Neural progenitor cell (in vitro differentiated cells): ENCODE measurements at regions not wholly inside any gene's neighbourhood (a gene's known extent, or its start where the extent isn't known, plus 50 kb on each side); places are given as distances from the start of the nearest gene placed in this dataset.

Experiments
- EZH2 ChIP-seq: fragments of 200-600 bp; sonication (generic); IDR thresholded peaks from 2 replicates; pipeline ENCODE4 v1.6.1; 2017; ENCODE audit warnings: antibody characterized with exemption, mild to moderate bottlenecking, moderate library complexity
- TF ChIP-seq, protein P1 (sequence below): fragments of 200-600 bp; sonication (generic); IDR thresholded peaks from 2 replicates; pipeline ENCODE4 v1.5.1; 2017; ENCODE audit warnings: antibody characterized with exemption, mild to moderate bottlenecking

DNA sequence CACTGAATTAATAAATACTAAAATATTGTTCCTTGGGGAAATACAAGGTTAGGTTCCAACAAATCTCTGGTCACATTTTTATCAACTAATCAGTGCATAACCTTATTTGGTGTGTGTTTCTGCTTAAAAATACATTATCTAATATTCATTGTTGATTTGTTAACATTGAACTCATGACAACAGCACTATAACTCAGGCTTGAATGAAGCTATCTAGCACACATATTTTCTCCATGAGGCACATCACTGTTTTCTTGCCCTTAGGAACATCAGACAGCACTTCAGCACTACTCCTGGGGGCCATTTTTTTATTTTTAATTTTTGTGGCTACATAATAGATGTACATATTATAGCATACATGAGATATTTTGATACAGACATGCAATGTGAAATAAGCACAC lies 277.2 kb upstream of the NT5E start:
- TF ChIP-seq, protein P1, sequence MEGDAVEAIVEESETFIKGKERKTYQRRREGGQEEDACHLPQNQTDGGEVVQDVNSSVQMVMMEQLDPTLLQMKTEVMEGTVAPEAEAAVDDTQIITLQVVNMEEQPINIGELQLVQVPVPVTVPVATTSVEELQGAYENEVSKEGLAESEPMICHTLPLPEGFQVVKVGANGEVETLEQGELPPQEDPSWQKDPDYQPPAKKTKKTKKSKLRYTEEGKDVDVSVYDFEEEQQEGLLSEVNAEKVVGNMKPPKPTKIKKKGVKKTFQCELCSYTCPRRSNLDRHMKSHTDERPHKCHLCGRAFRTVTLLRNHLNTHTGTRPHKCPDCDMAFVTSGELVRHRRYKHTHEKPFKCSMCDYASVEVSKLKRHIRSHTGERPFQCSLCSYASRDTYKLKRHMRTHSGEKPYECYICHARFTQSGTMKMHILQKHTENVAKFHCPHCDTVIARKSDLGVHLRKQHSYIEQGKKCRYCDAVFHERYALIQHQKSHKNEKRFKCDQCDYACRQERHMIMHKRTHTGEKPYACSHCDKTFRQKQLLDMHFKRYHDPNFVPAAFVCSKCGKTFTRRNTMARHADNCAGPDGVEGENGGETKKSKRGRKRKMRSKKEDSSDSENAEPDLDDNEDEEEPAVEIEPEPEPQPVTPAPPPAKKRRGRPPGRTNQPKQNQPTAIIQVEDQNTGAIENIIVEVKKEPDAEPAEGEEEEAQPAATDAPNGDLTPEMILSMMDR = no peak
- no peak for TF ChIP-seq EZH2
